ENCODE measurements at regions not wholly inside any gene's neighbourhood (a gene's known extent, or its start where the extent isn't known, plus 50 kb on each side); places are given as distances from the start of the nearest gene placed in this dataset.

DNA sequence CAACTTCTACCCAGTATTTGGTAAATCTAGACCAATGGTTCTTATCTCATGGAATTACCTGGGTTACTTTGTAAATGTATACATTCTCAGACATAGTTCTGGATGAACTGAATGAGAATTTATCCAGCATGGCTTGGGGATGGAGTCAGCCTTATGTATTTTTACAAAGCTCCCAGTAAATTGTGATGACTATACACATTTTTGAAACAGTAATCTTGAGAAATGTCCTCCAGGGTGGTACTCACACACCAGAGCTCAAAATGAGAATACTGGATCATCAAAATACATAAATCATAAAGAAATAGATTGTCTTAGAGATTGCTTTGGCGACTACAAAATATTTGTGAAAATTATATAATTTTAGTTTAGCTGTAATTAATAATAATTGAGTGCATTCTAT, 722.1 kb upstream of the DPPA4 start:
- Histone ChIP-seq H3K36me3 (ENCODE audit: insufficient read depth, insufficient read length, low read length) (no peaks in the 10 kb centered on the region), H3K27me3 (ENCODE audit: insufficient read depth, insufficient read length) (no peaks in the 10 kb centered on the region), H3K4me3 (ENCODE audit: insufficient read length, low read depth) (no peak overlapping the region), H3K4me1 (ENCODE audit: insufficient read depth, insufficient read length) (no peaks in the 10 kb centered on the region), H3K9me3 (ENCODE audit: insufficient read depth, low read length) (no peaks in the 10 kb centered on the region), H3K9ac (ENCODE audit: insufficient read length, low read depth) (no peak overlapping the region)
- no peak for TF ChIP-seq YY1 (IDR thresholded peaks at IDR 0.05; ENCODE audit: insufficient read depth, insufficient read length)
- no peak for TF ChIP-seq ZNF274 (IDR thresholded peaks at IDR 0.05; ENCODE audit: low read depth, low read length)
- TF ChIP-seq SUZ12 (IDR thresholded peaks at IDR 0.05; ENCODE audit: extremely low read depth, insufficient read depth, insufficient read length), result no peak
- no peak for DNase-seq (ENCODE audit: low read depth, low spot score)

- Histone ChIP-seq H3K4me3 (ENCODE audit: insufficient read length, low read depth) (no peak overlapping the region), H3K4me1 (ENCODE audit: insufficient read depth, insufficient read length) (no peaks in the 10 kb centered on the region), H3K27me3 (ENCODE audit: insufficient read depth, insufficient read length) (no peaks in the 10 kb centered on the region), H3K36me3 (ENCODE audit: insufficient read depth, insufficient read length, low read length) (no peaks in the 10 kb centered on the region), H3K9me3 (ENCODE audit: insufficient read depth, low read length) (no peaks in the 10 kb centered on the region), H3K9ac (ENCODE audit: insufficient read length, low read depth) (no peak overlapping the region)
- no peak for DNase-seq (ENCODE audit: low read depth, low spot score)
- TF ChIP-seq YY1 (IDR thresholded peaks at IDR 0.05; ENCODE audit: insufficient read depth, insufficient read length) (no peak), ZNF274 (IDR thresholded peaks at IDR 0.05; ENCODE audit: low read depth, low read length) (no peak), SUZ12 (IDR thresholded peaks at IDR 0.05; ENCODE audit: extremely low read depth, insufficient read depth, insufficient read length) (no peak)
Observed at GRCh38 chr3:110062716-110063115, 725.4 kb upstream of the DPPA4 start.

DNA sequence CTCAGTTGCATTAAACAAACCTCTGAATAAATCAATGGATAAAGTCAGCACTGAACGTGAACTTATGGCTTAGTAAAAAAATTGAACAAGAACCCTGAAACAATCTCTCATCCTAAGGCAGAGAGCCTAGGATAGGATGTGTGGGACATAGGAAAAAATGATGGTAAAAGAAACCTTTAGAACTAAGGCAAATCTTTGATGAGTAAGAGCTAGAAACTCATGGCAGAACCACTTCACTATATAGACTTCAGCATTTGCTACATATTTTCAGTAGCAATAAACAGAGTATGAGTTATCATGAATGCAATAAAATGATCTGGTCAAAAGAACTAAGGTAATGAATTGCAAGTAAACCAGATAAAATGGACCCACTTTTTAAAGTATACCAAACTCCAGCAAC, 725.8 kb upstream of the DPPA4 start:
- Histone ChIP-seq H3K9me3 (ENCODE audit: insufficient read depth, low read length) (no peaks in the 10 kb centered on the region), H3K4me1 (ENCODE audit: insufficient read depth, insufficient read length) (no peaks in the 10 kb centered on the region), H3K4me3 (ENCODE audit: insufficient read length, low read depth) (no peak overlapping the region), H3K27me3 (ENCODE audit: insufficient read depth, insufficient read length) (no peaks in the 10 kb centered on the region), H3K9ac (ENCODE audit: insufficient read length, low read depth) (no peak overlapping the region), H3K36me3 (ENCODE audit: insufficient read depth, insufficient read length, low read length) (no peaks in the 10 kb centered on the region)
- no peak for DNase-seq (ENCODE audit: low read depth, low spot score)
- TF ChIP-seq ZNF274 (IDR thresholded peaks at IDR 0.05; ENCODE audit: low read depth, low read length), result no peak
- TF ChIP-seq YY1 (IDR thresholded peaks at IDR 0.05; ENCODE audit: insufficient read depth, insufficient read length), result no peak
- TF ChIP-seq SUZ12 (IDR thresholded peaks at IDR 0.05; ENCODE audit: extremely low read depth, insufficient read depth, insufficient read length), result no peak

GRCh38 chr3:110066206-110066605, 728.9 kb upstream of the DPPA4 start:
- H3K36me3 ChIP-seq (ENCODE audit: insufficient read depth, insufficient read length, low read length), result no peaks in the 10 kb centered on the region

GRCh38 chr3:110067527-110067926, 730.2 kb upstream of the DPPA4 start:
- peaks cover 17% of the 10 kb centered on the region for H3K9me3 ChIP-seq (ENCODE audit: insufficient read depth, low read length)
- no peaks in the 10 kb centered on the region for H3K36me3 ChIP-seq (ENCODE audit: insufficient read depth, insufficient read length, low read length)
- no peak for TF ChIP-seq ZNF274 (IDR thresholded peaks at IDR 0.05; ENCODE audit: low read depth, low read length)
- H3K9ac ChIP-seq (ENCODE audit: insufficient read length, low read depth), result no peak overlapping the region
- H3K27me3 ChIP-seq (ENCODE audit: insufficient read depth, insufficient read length), result no peaks in the 10 kb centered on the region
- H3K4me1 ChIP-seq (ENCODE audit: insufficient read depth, insufficient read length), result no peaks in the 10 kb centered on the region
- no peak overlapping the region for H3K4me3 ChIP-seq (ENCODE audit: insufficient read length, low read depth)
- DNase-seq (ENCODE audit: low read depth, low spot score), result no peak

More at GRCh38 chr3:110066206-110066605, 728.9 kb upstream of the DPPA4 start:
- Histone ChIP-seq H3K9me3 (ENCODE audit: insufficient read depth, low read length) (peaks cover 4% of the 10 kb centered on the region; the same call in 1 of the 2 replicates), H3K27me3 (ENCODE audit: insufficient read depth, insufficient read length) (no peaks in the 10 kb centered on the region), H3K9ac (ENCODE audit: insufficient read length, low read depth) (no peak overlapping the region), H3K4me3 (ENCODE audit: insufficient read length, low read depth) (no peak overlapping the region), H3K4me1 (ENCODE audit: insufficient read depth, insufficient read length) (no peaks in the 10 kb centered on the region)
- DNase-seq (ENCODE audit: low read depth, low spot score), result no peak
- TF ChIP-seq YY1 (IDR thresholded peaks at IDR 0.05; ENCODE audit: insufficient read depth, insufficient read length), result no peak
- TF ChIP-seq SUZ12 (IDR thresholded peaks at IDR 0.05; ENCODE audit: extremely low read depth, insufficient read depth, insufficient read length), result no peak
- TF ChIP-seq ZNF274 (IDR thresholded peaks at IDR 0.05; ENCODE audit: low read depth, low read length), result no peak

DNA sequence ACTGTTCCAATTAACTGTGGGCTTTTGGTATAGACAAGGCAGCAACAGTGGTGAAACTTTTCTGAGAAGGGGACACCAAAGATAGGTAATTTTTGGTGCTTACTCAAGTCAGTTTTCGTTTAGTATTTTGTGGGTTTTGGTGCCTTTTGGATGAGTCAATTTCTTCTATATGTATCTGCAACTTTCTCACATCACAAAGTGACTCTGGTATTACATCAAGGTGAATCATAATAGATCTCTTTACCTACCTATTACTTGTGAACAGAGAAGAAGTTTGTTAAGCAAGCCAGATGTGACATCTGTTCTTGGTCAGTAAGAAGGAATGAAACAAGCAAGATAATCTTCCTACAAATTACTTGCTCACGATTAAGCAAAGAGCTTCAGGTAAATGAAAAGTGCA, 732.4 kb upstream of the DPPA4 start:
- Histone ChIP-seq H3K36me3 (ENCODE audit: insufficient read depth, insufficient read length, low read length) (no peaks in the 10 kb centered on the region), H3K9ac (ENCODE audit: insufficient read length, low read depth) (no peak overlapping the region), H3K4me1 (ENCODE audit: insufficient read depth, insufficient read length) (no peaks in the 10 kb centered on the region), H3K9me3 (ENCODE audit: insufficient read depth, low read length) (peaks cover 26% of the 10 kb centered on the region), H3K4me3 (ENCODE audit: insufficient read length, low read depth) (no peak overlapping the region), H3K27me3 (ENCODE audit: insufficient read depth, insufficient read length) (no peaks in the 10 kb centered on the region)
- TF ChIP-seq ZNF274 (IDR thresholded peaks at IDR 0.05; ENCODE audit: low read depth, low read length) (no peak), SUZ12 (IDR thresholded peaks at IDR 0.05; ENCODE audit: extremely low read depth, insufficient read depth, insufficient read length) (no peak), YY1 (IDR thresholded peaks at IDR 0.05; ENCODE audit: insufficient read depth, insufficient read length) (no peak)
- no peak for DNase-seq (ENCODE audit: low read depth, low spot score)

GRCh38 chr3:110070161-110070916, 733.0 kb upstream of the DPPA4 start:
- Histone ChIP-seq H3K27me3 (ENCODE audit: insufficient read depth, insufficient read length) (no peaks in the 10 kb centered on the region), H3K9me3 (ENCODE audit: insufficient read depth, low read length) (peaks cover 26% of the 10 kb centered on the region), H3K9ac (ENCODE audit: insufficient read length, low read depth) (no peak overlapping the region), H3K4me3 (ENCODE audit: insufficient read length, low read depth) (no peak overlapping the region), H3K4me1 (ENCODE audit: insufficient read depth, insufficient read length) (no peaks in the 10 kb centered on the region), H3K36me3 (ENCODE audit: insufficient read depth, insufficient read length, low read length) (no peaks in the 10 kb centered on the region)
- DNase-seq (ENCODE audit: low read depth, low spot score), result no peak
- TF ChIP-seq SUZ12 (IDR thresholded peaks at IDR 0.05; ENCODE audit: extremely low read depth, insufficient read depth, insufficient read length), result no peak
- no peak for TF ChIP-seq YY1 (IDR thresholded peaks at IDR 0.05; ENCODE audit: insufficient read depth, insufficient read length)
- no peak for TF ChIP-seq ZNF274 (IDR thresholded peaks at IDR 0.05; ENCODE audit: low read depth, low read length)

Data from NT2/D1 (cell line).